ENCODE measurements at regions not wholly inside any gene's neighbourhood (a gene's known extent, or its start where the extent isn't known, plus 50 kb on each side); places are given as distances from the start of the nearest gene placed in this dataset.

- no peak overlapping the region for H3K4me3 ChIP-seq (ENCODE audit: control insufficient read depth, low read depth, low read length)
- no peak for DNase-seq (ENCODE audit: low read depth)
- TF ChIP-seq, protein P1, sequence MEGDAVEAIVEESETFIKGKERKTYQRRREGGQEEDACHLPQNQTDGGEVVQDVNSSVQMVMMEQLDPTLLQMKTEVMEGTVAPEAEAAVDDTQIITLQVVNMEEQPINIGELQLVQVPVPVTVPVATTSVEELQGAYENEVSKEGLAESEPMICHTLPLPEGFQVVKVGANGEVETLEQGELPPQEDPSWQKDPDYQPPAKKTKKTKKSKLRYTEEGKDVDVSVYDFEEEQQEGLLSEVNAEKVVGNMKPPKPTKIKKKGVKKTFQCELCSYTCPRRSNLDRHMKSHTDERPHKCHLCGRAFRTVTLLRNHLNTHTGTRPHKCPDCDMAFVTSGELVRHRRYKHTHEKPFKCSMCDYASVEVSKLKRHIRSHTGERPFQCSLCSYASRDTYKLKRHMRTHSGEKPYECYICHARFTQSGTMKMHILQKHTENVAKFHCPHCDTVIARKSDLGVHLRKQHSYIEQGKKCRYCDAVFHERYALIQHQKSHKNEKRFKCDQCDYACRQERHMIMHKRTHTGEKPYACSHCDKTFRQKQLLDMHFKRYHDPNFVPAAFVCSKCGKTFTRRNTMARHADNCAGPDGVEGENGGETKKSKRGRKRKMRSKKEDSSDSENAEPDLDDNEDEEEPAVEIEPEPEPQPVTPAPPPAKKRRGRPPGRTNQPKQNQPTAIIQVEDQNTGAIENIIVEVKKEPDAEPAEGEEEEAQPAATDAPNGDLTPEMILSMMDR (IDR thresholded peaks at IDR 0.05; ENCODE audit: control insufficient read depth, insufficient read depth, low read depth, low read length, missing control alignments), result no peak
Observed at GRCh38 chr9:11872471-11872870, 820.7 kb upstream of the TYRP1 start.

GRCh38 chr9:11874414-11874813, 818.8 kb upstream of the TYRP1 start:
- no peak for DNase-seq (ENCODE audit: low read depth)
- no peak overlapping the region for H3K4me3 ChIP-seq (ENCODE audit: control insufficient read depth, low read depth, low read length)
- TF ChIP-seq, protein P1 (IDR thresholded peaks at IDR 0.05; ENCODE audit: control insufficient read depth, insufficient read depth, low read depth, low read length, missing control alignments), result no peak

DNA sequence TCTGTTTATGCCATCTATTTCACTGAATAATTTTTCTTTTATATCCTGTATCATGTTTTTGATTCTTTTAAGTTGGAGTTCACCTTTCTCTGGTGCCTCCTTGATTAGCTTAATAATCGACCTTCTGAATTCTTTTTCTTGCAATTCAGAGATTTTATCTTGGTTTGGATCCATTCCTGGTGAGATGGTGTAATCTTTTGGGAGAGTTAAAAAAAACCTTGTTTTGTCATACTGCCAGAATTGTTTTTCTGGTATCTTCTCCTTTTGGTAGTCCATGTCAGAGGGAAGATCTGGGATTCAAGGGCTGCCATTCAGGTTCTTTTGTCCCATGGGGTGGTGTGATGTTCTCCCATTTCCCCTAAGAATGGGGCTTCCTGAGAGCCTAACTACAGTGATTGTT, 800.8 kb upstream of the TYRP1 start:
- no peak overlapping the region for H3K4me3 ChIP-seq (ENCODE audit: control insufficient read depth, low read depth, low read length)
- TF ChIP-seq, protein P1 (IDR thresholded peaks at IDR 0.05; ENCODE audit: control insufficient read depth, insufficient read depth, low read depth, low read length, missing control alignments), result no peak
- no peak for DNase-seq (ENCODE audit: low read depth)

GRCh38 chr9:11893331-11893730, 799.9 kb upstream of the TYRP1 start:
- TF ChIP-seq, protein P1 (IDR thresholded peaks at IDR 0.05; ENCODE audit: control insufficient read depth, insufficient read depth, low read depth, low read length, missing control alignments), result no peak
- H3K4me3 ChIP-seq (ENCODE audit: control insufficient read depth, low read depth, low read length), result no peak overlapping the region
- no peak for DNase-seq (ENCODE audit: low read depth)

- TF ChIP-seq, protein P1 (IDR thresholded peaks at IDR 0.05; ENCODE audit: control insufficient read depth, insufficient read depth, low read depth, low read length, missing control alignments), result no peak
- H3K4me3 ChIP-seq (ENCODE audit: control insufficient read depth, low read depth, low read length), result no peak overlapping the region
- DNase-seq (ENCODE audit: low read depth), result no peak
Observed at GRCh38 chr9:11894136-11894535, 799.0 kb upstream of the TYRP1 start.

- DNase-seq (ENCODE audit: low read depth), result no peak
- TF ChIP-seq, protein P1 (IDR thresholded peaks at IDR 0.05; ENCODE audit: control insufficient read depth, insufficient read depth, low read depth, low read length, missing control alignments), result no peak
- H3K4me3 ChIP-seq (ENCODE audit: control insufficient read depth, low read depth, low read length), result no peak overlapping the region
Observed at GRCh38 chr9:11902610-11903009, 790.6 kb upstream of the TYRP1 start.

DNA sequence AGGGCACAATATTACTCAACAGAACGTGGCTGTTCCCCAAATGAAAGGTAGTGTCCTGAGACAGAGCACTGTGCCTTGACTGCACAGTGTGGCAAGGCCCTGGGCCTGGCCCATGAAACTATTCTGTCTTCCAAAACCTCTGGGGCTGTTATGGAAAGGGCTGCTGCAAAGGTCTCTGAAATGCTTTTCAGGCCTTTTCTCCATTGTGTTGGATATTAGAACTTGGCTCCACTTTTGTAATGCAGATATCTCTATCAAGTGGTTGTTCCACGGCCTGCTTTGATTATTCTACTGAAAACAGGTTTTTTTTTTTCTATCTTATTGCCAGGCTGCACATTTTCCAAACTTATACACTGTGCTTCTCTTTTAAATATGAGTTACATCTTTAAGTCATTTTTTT, 777.5 kb upstream of the TYRP1 start:
- no peak overlapping the region for H3K4me3 ChIP-seq (ENCODE audit: control insufficient read depth, low read depth, low read length)
- DNase-seq (ENCODE audit: low read depth), result no peak
- TF ChIP-seq, protein P1 (IDR thresholded peaks at IDR 0.05; ENCODE audit: control insufficient read depth, insufficient read depth, low read depth, low read length, missing control alignments), result no peak
